ENCODE measurements at regions not wholly inside any gene's neighbourhood (a gene's known extent, or its start where the extent isn't known, plus 50 kb on each side); places are given as distances from the start of the nearest gene placed in this dataset.

GRCh38 chrX:9318213-9318612 lies 146.6 kb upstream of the TBL1X start:
- DNase-seq = no peak

- no peak for DNase-seq
Observed at GRCh38 chrX:9318766-9319165, 146.1 kb upstream of the TBL1X start.

- no peak for DNase-seq
Observed at GRCh38 chrX:9320940-9321339, 143.9 kb upstream of the TBL1X start.

- no peak for DNase-seq
Observed at GRCh38 chrX:9324676-9325075, 140.2 kb upstream of the TBL1X start.

- no peak for DNase-seq
Observed at GRCh38 chrX:9326369-9326768, 138.5 kb upstream of the TBL1X start.

GRCh38 chrX:9327086-9327746 lies 137.6 kb upstream of the TBL1X start:
- no peak for DNase-seq

- DNase-seq = no peak
Observed at GRCh38 chrX:9327747-9328145, 137.1 kb upstream of the TBL1X start.

GRCh38 chrX:9329056-9329455 lies 135.8 kb upstream of the TBL1X start:
- DNase-seq = no peak

GRCh38 chrX:9330249-9330982 lies 134.4 kb upstream of the TBL1X start:
- no peak for DNase-seq

- no peak for DNase-seq
Observed at GRCh38 chrX:9333873-9334560, 130.8 kb upstream of the TBL1X start.

- no peak for DNase-seq
Observed at GRCh38 chrX:9335251-9335650, 129.6 kb upstream of the TBL1X start.

GRCh38 chrX:9336456-9336855 lies 128.4 kb upstream of the TBL1X start:
- DNase-seq = no peak

GRCh38 chrX:9337046-9337445 lies 127.8 kb upstream of the TBL1X start:
- no peak for DNase-seq

GRCh38 chrX:9338986-9339385 lies 125.9 kb upstream of the TBL1X start:
- no peak for DNase-seq

- no peak for DNase-seq
Observed at GRCh38 chrX:9339603-9340491, 125.0 kb upstream of the TBL1X start.

- no peak for DNase-seq
Observed at GRCh38 chrX:9340598-9341290, 124.1 kb upstream of the TBL1X start.

- DNase-seq = no peak
Observed at GRCh38 chrX:9341291-9342201, 123.3 kb upstream of the TBL1X start.

GRCh38 chrX:9342561-9343051 lies 122.3 kb upstream of the TBL1X start:
- peak; percentile 30 for DNase-seq

- DNase-seq = no peak
Observed at GRCh38 chrX:9343971-9344370, 120.9 kb upstream of the TBL1X start.

GRCh38 chrX:9345957-9346356 lies 118.9 kb upstream of the TBL1X start:
- no peak for DNase-seq
